K562 (cell line): ENCODE measurements at regions not wholly inside any gene's neighbourhood (a gene's known extent, or its start where the extent isn't known, plus 50 kb on each side); places are given as distances from the start of the nearest gene placed in this dataset.

Experiments
- CEBPB ChIP-seq: fragments of 450-650 bp; IDR thresholded peaks from 2 replicates; pipeline ENCODE4 v1.6.1; 2016; ENCODE audit warnings: missing genetic modification characterization, missing compliant biosample characterization
- KAT8 ChIP-seq: fragments of 450-650 bp; IDR thresholded peaks from 2 replicates; pipeline ENCODE4 v1.6.1; 2016; ENCODE audit warnings: low read depth, mild to moderate bottlenecking
- TF ChIP-seq, protein P1 (sequence below), 3 experiments: IDR thresholded peaks in 2 of 3; conservative IDR thresholded peaks in 1 of 3; 2 replicates each; pipeline ENCODE4 v1.5.1; 2011 to 2012; ENCODE audit warnings: low read length in 3 of 3, mild to moderate bottlenecking in 3 of 3, control low read depth in 2 of 3, improper control_type of control experiment in 1 of 3, inconsistent platforms in 1 of 3, low read depth in 1 of 3, mixed read lengths in 1 of 3, moderate library complexity in 1 of 3; ENCODE audit not compliant: insufficient read depth in 2 of 3
- TF ChIP-seq, protein P2 (sequence below): fragments of 250-450 bp; sonication (Bioruptor Pico); IDR thresholded peaks from 2 replicates; pipeline ENCODE4 v1.8.0; 2022; ENCODE audit warnings: inconsistent platforms, mild to moderate bottlenecking, moderate library complexity, borderline replicate concordance
- TF ChIP-seq, protein P3 (sequence below): fragments of 450-650 bp; IDR thresholded peaks from 2 replicates; pipeline ENCODE4 v1.6.1; 2016; ENCODE audit warnings: low read depth, mild to moderate bottlenecking, moderate library complexity
- TF ChIP-seq, protein P4 (sequence below): sonication (generic); formaldehyde crosslinking; IDR thresholded peaks from 2 replicates; pipeline ENCODE4 v1.5.0; 2020; ENCODE audit warnings: missing genetic modification reagents
- TF ChIP-seq, protein P5 (sequence below): fragments of 250-450 bp; sonication (Bioruptor Pico); IDR thresholded peaks from 2 replicates; pipeline ENCODE4 v1.4.0; 2020

DNA sequence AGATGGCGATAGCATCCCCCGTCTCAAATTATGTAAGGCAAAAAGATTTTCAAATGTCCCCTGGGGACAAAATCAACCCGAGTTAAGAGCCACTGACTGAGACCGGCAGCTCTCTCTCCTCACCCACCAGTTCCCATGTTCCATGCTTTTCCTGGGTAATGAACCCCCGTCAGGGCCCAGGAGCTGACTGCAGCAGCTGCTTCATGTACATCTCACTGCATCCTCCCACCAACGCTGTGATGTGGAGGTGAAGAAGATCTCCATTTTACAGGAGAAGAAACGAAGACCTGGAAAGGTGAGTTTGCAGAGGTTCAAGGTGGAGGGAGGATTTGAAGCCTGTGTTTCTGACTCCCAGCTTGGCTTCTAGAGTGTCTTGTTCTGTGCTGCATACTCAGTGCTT lies 481.1 kb downstream of the MIAT start:
- TF ChIP-seq KAT8 (no peak), CEBPB (no peak)
- TF ChIP-seq, protein P1, sequence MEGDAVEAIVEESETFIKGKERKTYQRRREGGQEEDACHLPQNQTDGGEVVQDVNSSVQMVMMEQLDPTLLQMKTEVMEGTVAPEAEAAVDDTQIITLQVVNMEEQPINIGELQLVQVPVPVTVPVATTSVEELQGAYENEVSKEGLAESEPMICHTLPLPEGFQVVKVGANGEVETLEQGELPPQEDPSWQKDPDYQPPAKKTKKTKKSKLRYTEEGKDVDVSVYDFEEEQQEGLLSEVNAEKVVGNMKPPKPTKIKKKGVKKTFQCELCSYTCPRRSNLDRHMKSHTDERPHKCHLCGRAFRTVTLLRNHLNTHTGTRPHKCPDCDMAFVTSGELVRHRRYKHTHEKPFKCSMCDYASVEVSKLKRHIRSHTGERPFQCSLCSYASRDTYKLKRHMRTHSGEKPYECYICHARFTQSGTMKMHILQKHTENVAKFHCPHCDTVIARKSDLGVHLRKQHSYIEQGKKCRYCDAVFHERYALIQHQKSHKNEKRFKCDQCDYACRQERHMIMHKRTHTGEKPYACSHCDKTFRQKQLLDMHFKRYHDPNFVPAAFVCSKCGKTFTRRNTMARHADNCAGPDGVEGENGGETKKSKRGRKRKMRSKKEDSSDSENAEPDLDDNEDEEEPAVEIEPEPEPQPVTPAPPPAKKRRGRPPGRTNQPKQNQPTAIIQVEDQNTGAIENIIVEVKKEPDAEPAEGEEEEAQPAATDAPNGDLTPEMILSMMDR (IDR thresholded peaks at IDR 0.05 in 2 of 3, conservative IDR thresholded peaks at IDR 0.05 in 1 of 3; ENCODE audit: insufficient read depth in 2 of 3, low read depth in 1 of 3, low read length in 3 of 3), result no peak
- TF ChIP-seq, protein P2, sequence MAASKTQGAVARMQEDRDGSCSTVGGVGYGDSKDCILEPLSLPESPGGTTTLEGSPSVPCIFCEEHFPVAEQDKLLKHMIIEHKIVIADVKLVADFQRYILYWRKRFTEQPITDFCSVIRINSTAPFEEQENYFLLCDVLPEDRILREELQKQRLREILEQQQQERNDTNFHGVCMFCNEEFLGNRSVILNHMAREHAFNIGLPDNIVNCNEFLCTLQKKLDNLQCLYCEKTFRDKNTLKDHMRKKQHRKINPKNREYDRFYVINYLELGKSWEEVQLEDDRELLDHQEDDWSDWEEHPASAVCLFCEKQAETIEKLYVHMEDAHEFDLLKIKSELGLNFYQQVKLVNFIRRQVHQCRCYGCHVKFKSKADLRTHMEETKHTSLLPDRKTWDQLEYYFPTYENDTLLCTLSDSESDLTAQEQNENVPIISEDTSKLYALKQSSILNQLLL, result no peak
- TF ChIP-seq, protein P3, sequence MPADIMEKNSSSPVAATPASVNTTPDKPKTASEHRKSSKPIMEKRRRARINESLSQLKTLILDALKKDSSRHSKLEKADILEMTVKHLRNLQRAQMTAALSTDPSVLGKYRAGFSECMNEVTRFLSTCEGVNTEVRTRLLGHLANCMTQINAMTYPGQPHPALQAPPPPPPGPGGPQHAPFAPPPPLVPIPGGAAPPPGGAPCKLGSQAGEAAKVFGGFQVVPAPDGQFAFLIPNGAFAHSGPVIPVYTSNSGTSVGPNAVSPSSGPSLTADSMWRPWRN, result no peak
- TF ChIP-seq, protein P4, sequence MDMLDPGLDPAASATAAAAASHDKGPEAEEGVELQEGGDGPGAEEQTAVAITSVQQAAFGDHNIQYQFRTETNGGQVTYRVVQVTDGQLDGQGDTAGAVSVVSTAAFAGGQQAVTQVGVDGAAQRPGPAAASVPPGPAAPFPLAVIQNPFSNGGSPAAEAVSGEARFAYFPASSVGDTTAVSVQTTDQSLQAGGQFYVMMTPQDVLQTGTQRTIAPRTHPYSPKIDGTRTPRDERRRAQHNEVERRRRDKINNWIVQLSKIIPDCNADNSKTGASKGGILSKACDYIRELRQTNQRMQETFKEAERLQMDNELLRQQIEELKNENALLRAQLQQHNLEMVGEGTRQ, result no peak
- TF ChIP-seq, protein P5, sequence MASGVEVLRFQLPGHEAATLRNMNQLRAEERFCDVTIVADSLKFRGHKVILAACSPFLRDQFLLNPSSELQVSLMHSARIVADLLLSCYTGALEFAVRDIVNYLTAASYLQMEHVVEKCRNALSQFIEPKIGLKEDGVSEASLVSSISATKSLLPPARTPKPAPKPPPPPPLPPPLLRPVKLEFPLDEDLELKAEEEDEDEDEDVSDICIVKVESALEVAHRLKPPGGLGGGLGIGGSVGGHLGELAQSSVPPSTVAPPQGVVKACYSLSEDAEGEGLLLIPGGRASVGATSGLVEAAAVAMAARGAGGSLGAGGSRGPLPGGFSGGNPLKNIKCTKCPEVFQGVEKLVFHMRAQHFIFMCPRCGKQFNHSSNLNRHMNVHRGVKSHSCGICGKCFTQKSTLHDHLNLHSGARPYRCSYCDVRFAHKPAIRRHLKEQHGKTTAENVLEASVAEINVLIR (CRISPR knock-in tag), result no peak
